ENCODE measurements at regions not wholly inside any gene's neighbourhood (a gene's known extent, or its start where the extent isn't known, plus 50 kb on each side); places are given as distances from the start of the nearest gene placed in this dataset.

GRCh38 chr10:33031171-33031570 lies 73.1 kb upstream of the ITGB1 start:
- no peak for TF ChIP-seq ZNF335 (tag by site-specific recombination; conservative IDR thresholded peaks at IDR 0.05)
- TF ChIP-seq, protein P1, sequence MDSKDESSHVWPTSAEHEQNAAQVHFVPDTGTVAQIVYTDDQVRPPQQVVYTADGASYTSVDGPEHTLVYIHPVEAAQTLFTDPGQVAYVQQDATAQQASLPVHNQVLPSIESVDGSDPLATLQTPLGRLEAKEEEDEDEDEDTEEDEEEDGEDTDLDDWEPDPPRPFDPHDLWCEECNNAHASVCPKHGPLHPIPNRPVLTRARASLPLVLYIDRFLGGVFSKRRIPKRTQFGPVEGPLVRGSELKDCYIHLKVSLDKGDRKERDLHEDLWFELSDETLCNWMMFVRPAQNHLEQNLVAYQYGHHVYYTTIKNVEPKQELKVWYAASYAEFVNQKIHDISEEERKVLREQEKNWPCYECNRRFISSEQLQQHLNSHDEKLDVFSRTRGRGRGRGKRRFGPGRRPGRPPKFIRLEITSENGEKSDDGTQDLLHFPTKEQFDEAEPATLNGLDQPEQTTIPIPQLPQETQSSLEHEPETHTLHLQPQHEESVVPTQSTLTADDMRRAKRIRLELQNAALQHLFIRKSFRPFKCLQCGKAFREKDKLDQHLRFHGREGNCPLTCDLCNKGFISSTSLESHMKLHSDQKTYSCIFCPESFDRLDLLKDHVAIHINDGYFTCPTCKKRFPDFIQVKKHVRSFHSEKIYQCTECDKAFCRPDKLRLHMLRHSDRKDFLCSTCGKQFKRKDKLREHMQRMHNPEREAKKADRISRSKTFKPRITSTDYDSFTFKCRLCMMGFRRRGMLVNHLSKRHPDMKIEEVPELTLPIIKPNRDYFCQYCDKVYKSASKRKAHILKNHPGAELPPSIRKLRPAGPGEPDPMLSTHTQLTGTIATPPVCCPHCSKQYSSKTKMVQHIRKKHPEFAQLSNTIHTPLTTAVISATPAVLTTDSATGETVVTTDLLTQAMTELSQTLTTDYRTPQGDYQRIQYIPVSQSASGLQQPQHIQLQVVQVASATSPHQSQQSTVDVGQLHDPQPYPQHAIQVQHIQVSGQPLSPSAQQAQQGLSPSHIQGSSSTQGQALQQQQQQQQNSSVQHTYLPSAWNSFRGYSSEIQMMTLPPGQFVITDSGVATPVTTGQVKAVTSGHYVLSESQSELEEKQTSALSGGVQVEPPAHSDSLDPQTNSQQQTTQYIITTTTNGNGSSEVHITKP (tag by site-specific recombination; IDR thresholded peaks at IDR 0.05) = no peak
- no peak for TF ChIP-seq ZNF302 (tag by site-specific recombination; IDR thresholded peaks at IDR 0.05; ENCODE audit: low read depth)
- no peak for TF ChIP-seq ZNF37A (tag by site-specific recombination; IDR thresholded peaks at IDR 0.05)
- TF ChIP-seq, protein P2, sequence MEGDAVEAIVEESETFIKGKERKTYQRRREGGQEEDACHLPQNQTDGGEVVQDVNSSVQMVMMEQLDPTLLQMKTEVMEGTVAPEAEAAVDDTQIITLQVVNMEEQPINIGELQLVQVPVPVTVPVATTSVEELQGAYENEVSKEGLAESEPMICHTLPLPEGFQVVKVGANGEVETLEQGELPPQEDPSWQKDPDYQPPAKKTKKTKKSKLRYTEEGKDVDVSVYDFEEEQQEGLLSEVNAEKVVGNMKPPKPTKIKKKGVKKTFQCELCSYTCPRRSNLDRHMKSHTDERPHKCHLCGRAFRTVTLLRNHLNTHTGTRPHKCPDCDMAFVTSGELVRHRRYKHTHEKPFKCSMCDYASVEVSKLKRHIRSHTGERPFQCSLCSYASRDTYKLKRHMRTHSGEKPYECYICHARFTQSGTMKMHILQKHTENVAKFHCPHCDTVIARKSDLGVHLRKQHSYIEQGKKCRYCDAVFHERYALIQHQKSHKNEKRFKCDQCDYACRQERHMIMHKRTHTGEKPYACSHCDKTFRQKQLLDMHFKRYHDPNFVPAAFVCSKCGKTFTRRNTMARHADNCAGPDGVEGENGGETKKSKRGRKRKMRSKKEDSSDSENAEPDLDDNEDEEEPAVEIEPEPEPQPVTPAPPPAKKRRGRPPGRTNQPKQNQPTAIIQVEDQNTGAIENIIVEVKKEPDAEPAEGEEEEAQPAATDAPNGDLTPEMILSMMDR (tag by site-specific recombination; IDR thresholded peaks at IDR 0.05) = no peak
- TF ChIP-seq ZNF76 (tag by site-specific recombination; IDR thresholded peaks at IDR 0.05; ENCODE audit: borderline replicate concordance, low read depth) = no peak
- TF ChIP-seq ZNF350 (tag by site-specific recombination; IDR thresholded peaks at IDR 0.05) = no peak
- TF ChIP-seq, protein P3, sequence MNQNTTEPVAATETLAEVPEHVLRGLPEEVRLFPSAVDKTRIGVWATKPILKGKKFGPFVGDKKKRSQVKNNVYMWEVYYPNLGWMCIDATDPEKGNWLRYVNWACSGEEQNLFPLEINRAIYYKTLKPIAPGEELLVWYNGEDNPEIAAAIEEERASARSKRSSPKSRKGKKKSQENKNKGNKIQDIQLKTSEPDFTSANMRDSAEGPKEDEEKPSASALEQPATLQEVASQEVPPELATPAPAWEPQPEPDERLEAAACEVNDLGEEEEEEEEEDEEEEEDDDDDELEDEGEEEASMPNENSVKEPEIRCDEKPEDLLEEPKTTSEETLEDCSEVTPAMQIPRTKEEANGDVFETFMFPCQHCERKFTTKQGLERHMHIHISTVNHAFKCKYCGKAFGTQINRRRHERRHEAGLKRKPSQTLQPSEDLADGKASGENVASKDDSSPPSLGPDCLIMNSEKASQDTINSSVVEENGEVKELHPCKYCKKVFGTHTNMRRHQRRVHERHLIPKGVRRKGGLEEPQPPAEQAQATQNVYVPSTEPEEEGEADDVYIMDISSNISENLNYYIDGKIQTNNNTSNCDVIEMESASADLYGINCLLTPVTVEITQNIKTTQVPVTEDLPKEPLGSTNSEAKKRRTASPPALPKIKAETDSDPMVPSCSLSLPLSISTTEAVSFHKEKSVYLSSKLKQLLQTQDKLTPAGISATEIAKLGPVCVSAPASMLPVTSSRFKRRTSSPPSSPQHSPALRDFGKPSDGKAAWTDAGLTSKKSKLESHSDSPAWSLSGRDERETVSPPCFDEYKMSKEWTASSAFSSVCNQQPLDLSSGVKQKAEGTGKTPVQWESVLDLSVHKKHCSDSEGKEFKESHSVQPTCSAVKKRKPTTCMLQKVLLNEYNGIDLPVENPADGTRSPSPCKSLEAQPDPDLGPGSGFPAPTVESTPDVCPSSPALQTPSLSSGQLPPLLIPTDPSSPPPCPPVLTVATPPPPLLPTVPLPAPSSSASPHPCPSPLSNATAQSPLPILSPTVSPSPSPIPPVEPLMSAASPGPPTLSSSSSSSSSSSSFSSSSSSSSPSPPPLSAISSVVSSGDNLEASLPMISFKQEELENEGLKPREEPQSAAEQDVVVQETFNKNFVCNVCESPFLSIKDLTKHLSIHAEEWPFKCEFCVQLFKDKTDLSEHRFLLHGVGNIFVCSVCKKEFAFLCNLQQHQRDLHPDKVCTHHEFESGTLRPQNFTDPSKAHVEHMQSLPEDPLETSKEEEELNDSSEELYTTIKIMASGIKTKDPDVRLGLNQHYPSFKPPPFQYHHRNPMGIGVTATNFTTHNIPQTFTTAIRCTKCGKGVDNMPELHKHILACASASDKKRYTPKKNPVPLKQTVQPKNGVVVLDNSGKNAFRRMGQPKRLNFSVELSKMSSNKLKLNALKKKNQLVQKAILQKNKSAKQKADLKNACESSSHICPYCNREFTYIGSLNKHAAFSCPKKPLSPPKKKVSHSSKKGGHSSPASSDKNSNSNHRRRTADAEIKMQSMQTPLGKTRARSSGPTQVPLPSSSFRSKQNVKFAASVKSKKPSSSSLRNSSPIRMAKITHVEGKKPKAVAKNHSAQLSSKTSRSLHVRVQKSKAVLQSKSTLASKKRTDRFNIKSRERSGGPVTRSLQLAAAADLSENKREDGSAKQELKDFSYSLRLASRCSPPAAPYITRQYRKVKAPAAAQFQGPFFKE (tag by site-specific recombination; IDR thresholded peaks at IDR 0.05; ENCODE audit: borderline replicate concordance) = no peak
- no peak for TF ChIP-seq ZFP3 (tag by site-specific recombination; IDR thresholded peaks at IDR 0.05; ENCODE audit: low read depth)
- no peak for TF ChIP-seq ZNF274 (IDR thresholded peaks at IDR 0.05; ENCODE audit: low read length)
- TF ChIP-seq ZNF274 (tag by site-specific recombination; IDR thresholded peaks at IDR 0.05; ENCODE audit: borderline replicate concordance) = no peak
- TF ChIP-seq ZNF18 (tag by site-specific recombination; IDR thresholded peaks at IDR 0.05) = no peak

All from HEK293 (cell line).